Parathyroid adenoma (tissue), 2 donors: ENCODE measurements at regions not wholly inside any gene's neighbourhood (a gene's known extent, or its start where the extent isn't known, plus 50 kb on each side); places are given as distances from the start of the nearest gene placed in this dataset.

Source experiments
- H2AFZ ChIP-seq: fragments of 300-600 bp; sonication (generic); one replicate; pipeline ENCODE4 v1.7.0; 2017; ENCODE audit warnings: antibody characterized with exemption, mild to moderate bottlenecking
- H3K27ac ChIP-seq: fragments of 300-600 bp; sonication (generic); one replicate; pipeline ENCODE4 v1.7.0; 2017
- H3K27me3 ChIP-seq: fragments of 300-600 bp; sonication (generic); one replicate; pipeline ENCODE4 v1.7.0; 2017; ENCODE audit warnings: low read length; ENCODE audit not compliant: control insufficient read depth, insufficient read depth
- H3K36me3 ChIP-seq: fragments of 300-600 bp; sonication (generic); one replicate; pipeline ENCODE4 v1.7.0; 2017; ENCODE audit warnings: low read length; ENCODE audit not compliant: control insufficient read depth, insufficient read depth
- H3K4me1 ChIP-seq: fragments of 300-600 bp; sonication (generic); one replicate; pipeline ENCODE4 v1.7.0; 2017; ENCODE audit warnings: control low read depth
- H3K4me2 ChIP-seq: fragments of 300-600 bp; sonication (generic); one replicate; pipeline ENCODE4 v1.7.0; 2017; ENCODE audit warnings: low read length
- H3K4me3 ChIP-seq: fragments of 300-600 bp; sonication (generic); one replicate; pipeline ENCODE4 v1.7.0; 2017; ENCODE audit warnings: low read depth, low read length
- H3K79me2 ChIP-seq: fragments of 300-600 bp; sonication (generic); one replicate; pipeline ENCODE4 v1.7.0; 2017; ENCODE audit warnings: control low read depth
- H3K9ac ChIP-seq: fragments of 300-600 bp; sonication (generic); one replicate; pipeline ENCODE4 v1.7.0; 2017; ENCODE audit warnings: mild to moderate bottlenecking
- H3K9me3 ChIP-seq: fragments of 300-600 bp; sonication (generic); one replicate; pipeline ENCODE4 v1.7.0; 2017; ENCODE audit warnings: low read length; ENCODE audit not compliant: control insufficient read depth
- CTCF ChIP-seq: fragments of 300-600 bp; sonication (generic); IDR thresholded peaks from one replicate; pipeline ENCODE4 v1.7.0; 2017; ENCODE audit warnings: antibody characterized with exemption, mild to moderate bottlenecking
- donor health status: primary hyperparathyroidism.

- no peaks in the 10 kb centered on the region for H3K36me3 ChIP-seq
- H3K79me2 ChIP-seq, result no peaks in the 10 kb centered on the region
- H3K4me1 ChIP-seq, result no peaks in the 10 kb centered on the region
- no peaks in the 10 kb centered on the region for H3K27me3 ChIP-seq
- H3K9ac ChIP-seq, result no peak overlapping the region
- H3K4me2 ChIP-seq, result no peak overlapping the region
- no peak for TF ChIP-seq CTCF
- no peak overlapping the region for H3K27ac ChIP-seq
- no peaks in the 10 kb centered on the region for H3K9me3 ChIP-seq
- no peak overlapping the region for H2AFZ ChIP-seq
- no peak overlapping the region for H3K4me3 ChIP-seq
Measured at GRCh38 chr11:80104191-80104590, 663.4 kb upstream of the TENM4 start.

- H3K79me2 ChIP-seq, result no peaks in the 10 kb centered on the region
- H3K9me3 ChIP-seq, result no peaks in the 10 kb centered on the region
- no peak overlapping the region for H2AFZ ChIP-seq
- no peak for TF ChIP-seq CTCF
- no peak overlapping the region for H3K4me2 ChIP-seq
- no peak overlapping the region for H3K4me3 ChIP-seq
- no peaks in the 10 kb centered on the region for H3K36me3 ChIP-seq
- no peak overlapping the region for H3K27ac ChIP-seq
- no peaks in the 10 kb centered on the region for H3K27me3 ChIP-seq
- no peaks in the 10 kb centered on the region for H3K4me1 ChIP-seq
- H3K9ac ChIP-seq, result no peak overlapping the region
Measured at GRCh38 chr11:80103142-80103859, 662.5 kb upstream of the TENM4 start.

- Histone ChIP-seq H3K4me2 (no peak overlapping the region), H3K27me3 (no peaks in the 10 kb centered on the region), H3K36me3 (no peaks in the 10 kb centered on the region), H3K27ac (no peak overlapping the region), H3K79me2 (no peaks in the 10 kb centered on the region), H2AFZ (no peak overlapping the region), H3K9ac (no peak overlapping the region), H3K9me3 (no peaks in the 10 kb centered on the region), H3K4me1 (no peaks in the 10 kb centered on the region), H3K4me3 (no peak overlapping the region)
- TF ChIP-seq CTCF, result no peak
Measured at GRCh38 chr11:80097146-80097545, 656.3 kb upstream of the TENM4 start.

GRCh38 chr11:80096736-80097135 is 655.9 kb upstream of the TENM4 start:
- Histone ChIP-seq H3K4me2 (no peak overlapping the region), H3K79me2 (no peaks in the 10 kb centered on the region), H3K9ac (no peak overlapping the region), H3K36me3 (no peaks in the 10 kb centered on the region), H3K4me1 (no peaks in the 10 kb centered on the region), H3K9me3 (no peaks in the 10 kb centered on the region), H3K27ac (no peak overlapping the region), H3K27me3 (no peaks in the 10 kb centered on the region), H2AFZ (no peak overlapping the region), H3K4me3 (no peak overlapping the region)
- no peak for TF ChIP-seq CTCF

DNA sequence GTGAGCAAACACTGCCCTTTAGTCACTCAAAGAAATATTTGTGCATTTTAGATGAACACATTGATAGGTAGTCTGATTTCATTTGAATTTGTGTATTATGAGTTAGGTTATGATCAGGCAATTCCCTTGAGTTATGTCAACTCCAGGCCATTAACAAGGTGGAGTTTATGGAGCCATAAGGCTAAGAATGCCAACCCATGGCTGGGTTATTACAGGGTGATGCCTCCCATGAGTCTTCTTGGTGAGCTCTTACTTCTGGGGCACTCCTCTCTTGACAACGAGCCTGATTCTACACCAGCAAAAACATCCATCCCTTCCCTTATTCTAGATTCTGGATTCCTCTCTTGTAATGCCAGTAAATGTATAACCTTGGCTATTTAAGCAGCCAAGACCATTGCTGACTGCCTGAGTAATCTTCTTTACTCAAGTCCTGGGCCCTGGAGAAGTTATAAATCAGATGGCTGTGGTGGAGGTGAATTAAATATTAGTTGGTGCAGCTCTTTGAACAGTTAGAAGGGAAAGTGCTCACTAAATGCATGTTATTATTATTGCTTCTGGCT is 645.7 kb upstream of the TENM4 start:
- H3K9me3 ChIP-seq, result no peaks in the 10 kb centered on the region
- H3K27ac ChIP-seq, result no peak overlapping the region
- H3K4me2 ChIP-seq, result no peak overlapping the region
- H3K36me3 ChIP-seq, result no peaks in the 10 kb centered on the region
- no peaks in the 10 kb centered on the region for H3K79me2 ChIP-seq
- peaks cover 4% of the 10 kb centered on the region for H3K4me1 ChIP-seq
- H3K4me3 ChIP-seq, result no peak overlapping the region
- no peaks in the 10 kb centered on the region for H3K27me3 ChIP-seq
- no peak for TF ChIP-seq CTCF
- H3K9ac ChIP-seq, result no peak overlapping the region
- no peak overlapping the region for H2AFZ ChIP-seq
